Retina (tissue), 1 donor: ENCODE measurements at regions not wholly inside any gene's neighbourhood (a gene's known extent, or its start where the extent isn't known, plus 50 kb on each side); places are given as distances from the start of the nearest gene placed in this dataset.
A peak's percentile ranks its signal among the peaks of the same experiment; 100 is the strongest.

ENCODE experiments used
- DNase-seq: peaks from one replicate; pipeline ENCODE4 v3.0.0-alpha.2; 2016

DNA sequence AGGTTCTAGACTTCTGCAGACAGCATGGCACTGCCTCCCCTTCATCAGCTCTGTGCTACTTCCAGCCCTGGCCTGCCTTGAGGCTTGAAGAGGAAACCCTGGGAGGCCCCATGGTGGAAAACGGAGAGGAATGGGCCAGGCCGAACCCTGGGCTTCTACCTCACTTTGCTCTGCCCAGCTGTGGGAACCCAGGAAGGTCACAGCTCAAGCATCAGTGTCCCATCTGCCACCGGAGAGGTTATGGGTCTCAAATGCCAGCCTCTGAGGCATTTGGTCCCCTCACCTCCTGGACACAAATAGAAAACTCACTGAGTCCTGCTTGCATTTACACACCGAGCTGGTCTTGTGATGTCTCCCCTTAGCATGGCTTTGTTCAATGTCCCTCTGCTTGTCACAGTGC lies 80.1 kb upstream of the ALDH1B1 start:
- no peak for DNase-seq

DNA sequence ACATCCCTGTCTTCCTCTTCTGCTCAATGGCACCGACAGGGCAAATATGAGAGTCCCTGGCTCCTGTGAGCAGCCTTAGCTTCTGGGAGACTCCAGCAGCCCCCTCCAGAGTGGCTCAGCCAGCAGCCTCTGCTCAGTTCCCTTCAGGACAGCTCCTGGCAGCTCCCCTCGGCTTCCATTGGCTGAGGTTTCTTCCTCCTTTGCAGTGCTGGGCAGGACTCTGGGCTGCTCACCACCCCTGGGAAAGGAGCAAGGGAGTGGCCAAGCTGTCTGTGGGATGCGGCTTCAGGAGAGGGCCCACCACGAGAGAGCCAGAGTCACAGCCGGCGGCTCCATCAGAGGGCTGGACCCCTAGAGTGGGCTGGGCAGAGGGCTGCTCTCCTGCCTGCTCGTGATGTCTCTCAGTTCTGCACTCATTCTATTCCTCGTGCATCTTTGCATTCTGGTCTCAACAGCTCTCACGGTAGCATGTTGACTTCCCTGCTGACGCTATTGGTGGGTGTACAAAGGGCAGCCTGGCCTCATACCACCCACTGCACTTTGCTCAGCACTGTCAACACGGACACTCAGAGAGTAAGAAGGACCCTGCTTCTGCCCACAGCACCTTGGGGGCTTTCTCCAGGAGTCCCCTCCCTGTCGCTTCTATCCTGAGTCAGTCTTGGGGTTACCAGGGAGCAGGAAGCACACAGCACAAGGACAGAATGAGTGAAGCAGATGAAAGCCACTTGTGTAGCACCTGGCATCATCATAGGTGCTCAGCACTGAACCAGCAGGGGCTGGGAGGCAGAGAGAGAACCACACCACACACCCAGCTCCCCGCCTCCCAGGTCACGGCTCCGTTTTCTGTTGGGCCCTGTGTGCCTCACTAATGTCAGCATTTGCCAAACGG lies 80.9 kb upstream of the ALDH1B1 start:
- DNase-seq = peak; percentile 52

DNA sequence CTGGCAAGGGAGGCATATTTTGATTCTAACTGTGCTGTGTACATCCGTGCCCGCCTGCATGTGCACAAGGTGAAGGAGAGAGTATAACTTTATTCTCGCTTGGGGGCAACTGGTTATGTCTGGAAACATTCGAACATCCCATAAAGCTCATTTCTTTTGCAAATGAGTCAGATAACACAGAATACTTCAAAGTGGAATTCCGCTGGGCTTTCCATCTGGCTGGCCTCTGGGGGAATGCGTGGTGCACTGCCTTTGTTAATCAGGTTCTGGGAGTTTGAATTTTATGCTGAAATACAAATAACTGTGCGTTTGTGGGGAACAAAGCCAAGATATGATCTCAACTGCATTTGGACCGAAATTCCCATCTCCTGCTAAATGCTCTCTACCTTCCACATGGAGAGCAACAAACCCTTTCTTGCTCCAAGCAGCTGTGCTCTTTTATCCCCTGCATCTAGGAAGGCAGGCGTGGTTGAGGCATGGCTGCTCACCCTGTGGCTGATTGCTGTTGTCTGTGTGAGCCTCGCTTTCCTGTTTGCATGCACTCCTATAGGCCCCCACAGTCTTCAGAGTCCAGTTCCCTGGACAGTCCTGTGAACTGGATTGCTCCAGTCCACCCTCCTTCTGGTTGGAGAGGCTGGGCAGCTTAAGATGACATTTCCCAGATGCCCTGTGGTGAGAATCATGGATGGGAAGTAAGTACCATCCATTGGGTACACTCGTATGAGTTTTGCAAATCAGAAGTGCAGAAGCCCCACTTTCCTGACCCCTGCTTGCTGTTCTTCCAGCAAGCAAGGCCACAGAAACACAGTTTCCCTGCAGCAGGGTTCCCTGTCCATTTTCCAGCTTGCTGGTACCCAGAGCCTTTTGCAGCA lies 82.9 kb upstream of the ALDH1B1 start:
- no peak for DNase-seq

DNA sequence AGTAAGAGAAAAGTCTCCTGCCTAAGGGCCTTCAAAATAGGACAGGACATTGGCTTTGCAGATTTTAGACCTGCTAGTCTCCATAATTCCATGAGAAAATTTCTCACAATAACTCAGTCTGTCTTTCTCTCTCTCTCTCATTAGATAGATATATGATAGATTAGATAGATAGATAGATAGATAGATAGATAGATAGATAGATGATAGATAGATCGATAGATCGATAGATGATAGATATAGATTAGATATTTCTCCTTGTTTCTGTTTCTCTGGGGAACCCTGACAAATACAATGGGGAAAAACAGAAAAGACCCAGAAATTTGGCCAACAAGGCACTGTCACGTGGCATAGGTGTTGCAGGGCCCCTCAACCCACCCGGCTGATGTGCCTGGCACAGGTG lies 84.4 kb upstream of the ALDH1B1 start:
- DNase-seq = no peak

DNA sequence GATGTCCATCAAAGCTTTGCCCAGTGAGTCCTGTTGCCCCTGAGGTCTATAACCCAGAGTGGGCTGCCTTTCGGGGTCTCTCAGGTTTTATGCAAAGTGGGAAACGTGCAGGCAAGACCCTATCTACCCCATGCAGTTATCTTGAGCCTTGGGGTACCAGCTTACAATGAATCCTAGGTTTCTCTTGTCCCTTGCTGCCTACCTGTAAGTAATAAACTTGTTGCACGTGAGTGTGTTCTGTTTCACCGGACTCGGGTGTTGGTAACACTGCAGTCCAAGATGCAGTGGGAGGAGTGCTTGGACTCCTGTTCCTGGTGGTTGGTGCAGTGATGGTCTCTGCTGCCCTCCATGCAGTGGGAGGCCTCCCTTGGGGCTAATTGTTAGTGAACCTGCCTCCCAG lies 85.6 kb upstream of the ALDH1B1 start:
- DNase-seq = no peak

DNA sequence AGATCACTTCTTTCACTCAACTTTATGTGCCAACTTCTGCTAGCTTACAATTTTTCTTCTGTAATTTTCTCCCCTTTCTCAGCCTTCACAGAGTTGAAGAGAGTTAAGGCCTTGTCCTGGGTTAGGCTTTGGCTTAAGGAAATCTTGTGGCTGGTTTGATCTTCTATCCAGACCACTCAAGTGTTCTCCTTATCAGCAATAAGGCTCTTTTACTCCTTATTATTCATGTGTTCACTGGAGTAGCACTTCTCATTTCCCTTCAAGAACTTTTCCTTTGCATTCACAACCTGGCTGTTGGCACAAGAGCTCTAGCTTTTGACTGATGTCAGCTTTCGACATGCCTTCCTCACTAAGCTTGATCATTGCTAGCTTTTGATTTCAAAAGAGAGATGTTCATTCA lies 86.9 kb upstream of the ALDH1B1 start:
- no peak for DNase-seq

DNA sequence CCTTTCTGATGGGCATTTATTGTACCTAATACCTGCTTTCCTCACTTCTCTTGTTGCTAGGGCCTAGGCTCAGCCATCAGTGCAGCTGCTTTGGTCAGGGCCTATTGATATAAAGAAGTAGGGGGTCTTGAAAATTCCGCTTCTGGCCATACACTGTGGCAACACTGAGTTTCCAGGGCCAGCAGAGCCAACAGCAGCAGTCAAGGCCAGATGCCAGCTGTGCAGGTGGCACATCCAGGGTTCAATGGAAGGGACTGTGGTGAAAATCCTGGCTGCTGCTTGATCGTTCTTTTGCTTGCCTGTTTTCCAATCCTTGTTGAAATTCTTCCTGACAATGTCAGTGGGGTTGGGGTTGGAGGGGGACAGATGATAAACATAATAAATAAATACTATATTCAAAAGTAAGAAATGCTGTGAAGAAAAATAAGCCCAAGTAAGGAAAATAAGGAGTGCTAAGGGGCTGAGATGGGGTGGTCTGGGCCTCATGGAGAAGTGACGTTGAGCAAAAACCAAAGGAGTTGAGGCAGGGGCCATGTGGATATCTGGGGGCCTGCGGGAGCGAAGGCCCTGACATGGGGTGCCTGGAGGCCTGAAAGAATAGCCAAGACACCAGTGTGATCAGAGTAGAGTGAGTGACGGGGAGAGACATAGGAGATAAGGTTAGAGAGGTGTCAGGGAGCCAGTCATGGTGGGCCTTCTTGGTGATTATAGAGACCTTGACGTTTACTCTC lies 91.0 kb upstream of the ALDH1B1 start:
- DNase-seq = no peak

DNA sequence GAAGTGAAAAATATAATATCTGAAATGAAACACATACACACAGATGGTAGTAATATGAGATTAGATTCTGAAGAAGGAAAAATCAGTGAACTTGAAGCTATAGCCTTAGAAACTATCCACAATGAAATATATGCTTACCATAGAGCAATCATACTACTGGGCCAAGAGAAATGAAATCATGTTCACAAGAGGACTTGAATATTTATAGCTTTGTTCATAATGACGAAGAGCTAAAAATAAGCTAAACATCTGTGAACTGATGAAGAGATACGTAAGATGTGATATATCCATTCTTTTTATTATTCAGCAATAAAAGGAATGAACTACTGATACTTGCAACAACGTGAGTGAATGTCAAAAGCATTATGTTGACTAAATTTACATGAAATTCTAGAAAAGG lies 92.6 kb upstream of the ALDH1B1 start:
- DNase-seq = no peak

DNA sequence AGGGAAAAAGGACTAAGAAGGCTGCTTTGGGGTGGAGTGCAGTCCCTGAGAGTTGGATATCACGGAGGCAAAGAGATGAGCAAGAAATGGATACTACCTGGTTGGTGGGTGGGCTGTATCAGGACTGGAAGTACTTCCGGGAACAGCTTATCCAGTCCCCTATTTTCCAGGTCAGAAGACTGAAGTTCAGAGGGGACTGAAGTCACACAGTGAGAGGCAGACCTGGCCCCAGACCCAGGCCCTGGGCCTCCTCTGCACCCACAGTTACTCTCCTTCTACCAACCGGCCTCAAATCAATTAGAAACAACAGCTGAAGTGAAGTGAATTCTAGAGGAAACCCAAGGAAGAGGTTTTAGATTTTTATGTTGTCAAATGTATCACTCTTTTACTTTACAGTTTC lies 93.6 kb upstream of the ALDH1B1 start:
- no peak for DNase-seq

DNA sequence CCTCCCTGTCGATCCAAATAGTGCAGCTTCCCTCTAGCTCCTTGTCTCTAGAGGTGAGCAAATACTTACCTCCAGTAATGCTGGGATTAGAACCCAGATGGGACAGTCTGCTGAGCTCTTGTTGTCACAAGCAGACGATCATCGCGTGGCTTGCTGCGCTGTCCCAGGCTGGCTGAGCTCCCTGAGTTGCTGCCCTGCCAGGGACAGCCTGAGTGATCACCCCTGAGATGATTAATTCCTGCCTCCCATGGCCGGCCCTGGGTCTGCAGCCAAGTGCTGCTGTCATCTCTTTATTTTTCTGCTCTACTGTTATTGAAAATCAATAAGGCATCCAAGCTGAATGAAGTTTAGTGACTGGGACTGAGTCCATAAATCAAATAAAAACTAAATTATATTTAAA lies 94.0 kb upstream of the ALDH1B1 start:
- peak; percentile 64 for DNase-seq

DNA sequence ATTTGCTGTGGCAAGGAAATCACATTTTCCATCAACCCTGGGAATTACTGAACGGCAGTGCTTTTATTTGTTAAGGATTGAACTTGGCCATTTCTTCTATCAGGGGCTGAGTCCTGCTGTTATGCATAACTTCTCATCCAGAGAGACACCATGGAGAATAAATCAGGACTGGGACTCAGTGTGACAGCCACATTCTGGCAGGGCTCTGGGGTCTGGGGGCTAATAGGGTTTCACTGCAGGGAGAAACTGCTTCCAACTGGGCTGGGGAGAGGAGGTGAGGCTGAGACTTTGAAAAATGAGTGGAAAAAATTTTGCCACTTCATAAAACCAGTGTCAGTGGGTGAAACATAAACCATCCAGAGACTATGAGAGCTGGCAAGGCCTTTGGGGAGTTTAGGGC lies 95.7 kb upstream of the ALDH1B1 start:
- DNase-seq = no peak

DNA sequence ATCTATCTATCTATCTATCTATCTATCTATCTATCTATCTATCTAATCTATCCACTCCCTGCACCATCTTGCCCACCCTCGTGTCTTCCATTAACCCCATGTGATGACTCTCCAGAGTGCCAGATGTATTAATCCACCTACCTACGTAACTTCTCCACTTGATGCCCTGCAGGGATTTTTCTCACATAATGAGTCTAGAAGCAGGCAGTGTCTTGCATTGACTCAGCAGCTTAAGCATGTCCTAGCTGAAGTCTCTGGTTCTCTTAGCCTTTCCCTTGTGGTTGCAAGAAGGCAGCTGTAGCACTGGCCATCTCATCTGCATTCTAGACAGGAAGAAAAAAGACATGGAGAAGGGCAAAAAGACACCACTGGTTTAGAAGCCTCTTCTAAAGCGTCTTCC lies 96.7 kb upstream of the ALDH1B1 start:
- DNase-seq = no peak

DNA sequence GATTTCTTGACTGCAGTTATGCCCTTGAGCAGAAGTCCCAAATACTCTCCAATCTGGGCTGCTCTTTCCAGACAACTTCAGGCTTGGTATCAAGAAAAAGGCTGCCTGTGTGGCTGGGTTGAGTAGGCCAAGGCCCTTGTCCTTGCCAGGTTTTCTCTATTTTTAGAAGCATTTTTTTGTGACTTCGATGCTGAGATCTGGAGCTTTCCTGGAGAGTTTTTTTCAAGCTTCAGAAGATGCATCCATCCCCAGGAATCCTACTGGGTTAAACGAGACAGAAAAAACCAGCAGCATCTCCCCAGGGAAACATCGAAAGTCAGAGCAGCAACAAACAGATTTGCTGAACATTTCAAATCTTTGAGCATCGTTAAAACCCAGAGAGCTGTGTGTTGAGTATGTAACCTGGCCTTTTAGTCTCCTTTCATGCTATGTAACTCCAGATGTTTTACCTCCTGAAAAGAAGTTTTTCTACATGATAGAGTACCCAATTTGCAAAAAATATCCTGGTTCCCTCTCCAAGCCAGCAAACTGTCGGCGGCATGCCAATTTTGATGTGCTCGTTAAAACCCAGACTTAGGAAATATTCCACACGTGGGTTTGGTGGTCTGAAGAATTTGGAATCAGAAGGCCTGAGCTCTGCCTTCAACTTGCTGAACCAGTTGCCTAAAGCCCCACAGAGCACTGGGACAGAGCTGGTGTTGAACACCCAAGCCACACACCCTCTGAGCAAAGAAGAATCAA lies 98.1 kb upstream of the ALDH1B1 start:
- no peak for DNase-seq

DNA sequence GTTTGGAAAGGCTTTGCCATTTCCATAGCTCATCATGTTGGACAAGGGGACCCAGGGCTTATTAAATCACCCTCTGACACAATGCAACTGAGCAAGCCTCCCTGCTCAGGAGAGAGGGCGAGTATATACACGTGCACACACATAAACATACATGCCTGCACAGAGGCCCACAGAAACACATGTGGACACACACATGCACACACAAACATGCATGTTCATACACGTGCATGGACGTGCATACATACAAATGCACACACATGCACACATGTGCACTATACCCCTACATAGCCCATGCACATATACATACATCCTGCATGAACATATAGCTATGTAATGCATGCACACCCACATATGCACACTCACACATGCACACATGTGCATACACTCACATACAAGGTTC lies 99.5 kb upstream of the ALDH1B1 start:
- DNase-seq = no peak

DNA sequence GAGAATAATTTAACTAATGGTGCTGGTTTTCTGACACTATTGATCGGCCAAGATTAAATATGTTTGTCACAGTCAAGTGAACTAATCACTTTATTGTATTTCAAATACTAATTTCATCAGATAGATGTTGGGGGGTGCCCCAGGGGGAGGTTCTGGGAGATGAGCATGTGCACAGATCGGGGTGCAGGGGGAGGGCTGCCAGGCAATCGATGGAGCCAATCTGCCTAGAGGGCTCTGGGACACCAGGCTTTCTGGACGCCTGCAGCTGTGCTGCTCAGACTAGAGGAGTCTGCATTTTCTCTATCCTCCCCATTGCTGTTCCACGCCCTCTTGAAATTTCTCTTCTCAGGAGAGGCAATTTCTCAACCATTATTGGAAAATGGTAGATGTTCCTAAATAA lies 100.0 kb upstream of the ALDH1B1 start:
- peak; percentile 27 for DNase-seq

DNA sequence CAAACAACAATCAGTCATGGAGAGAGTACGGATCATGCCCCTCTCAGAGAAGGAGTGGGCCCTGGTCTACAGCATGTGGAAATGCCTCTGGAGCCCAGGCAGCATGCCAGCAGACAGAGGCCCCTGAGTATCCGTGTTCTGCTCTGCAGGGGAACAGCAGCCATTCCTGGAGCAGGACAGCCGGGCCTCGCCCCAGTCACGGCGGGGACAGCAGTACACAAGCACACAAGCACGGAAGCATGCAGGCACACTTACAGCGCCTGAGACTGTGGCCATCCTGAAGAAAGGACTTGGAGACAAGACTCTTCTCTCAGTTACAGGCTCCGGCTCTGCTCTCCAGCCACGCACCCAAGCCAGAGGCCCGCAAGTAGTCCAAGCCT lies 102.6 kb upstream of the ALDH1B1 start:
- no peak for DNase-seq

DNA sequence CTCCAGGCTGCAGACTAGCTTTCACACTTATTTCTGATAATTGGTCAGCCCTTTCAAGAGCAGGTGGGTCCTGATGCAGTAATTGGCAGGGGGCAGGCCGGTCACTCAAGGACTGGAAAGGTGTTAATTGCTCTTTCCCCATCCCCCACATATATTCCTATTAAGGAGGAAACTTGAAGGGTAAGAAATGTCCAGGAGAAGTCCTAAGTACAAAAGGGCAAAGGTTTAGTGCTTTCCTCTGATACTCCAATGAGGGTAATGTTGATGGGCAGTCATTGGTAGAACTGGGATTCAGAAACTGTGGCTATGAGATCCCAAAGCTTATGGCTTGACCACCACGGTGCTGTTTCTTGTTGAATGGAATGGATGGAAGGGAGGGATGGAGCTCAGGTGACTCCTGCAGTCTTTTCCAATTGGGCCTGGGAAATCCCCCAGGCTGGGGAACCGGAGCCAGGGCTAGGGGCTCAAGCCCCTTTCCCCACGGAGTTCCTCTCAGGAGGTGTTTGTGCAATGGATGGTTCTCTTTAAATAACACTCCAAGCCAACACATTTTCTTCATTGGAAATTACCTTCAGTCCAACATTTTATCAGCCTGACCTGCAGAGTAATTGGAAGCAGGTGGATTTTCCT lies 103.2 kb upstream of the ALDH1B1 start:
- DNase-seq = no peak

DNA sequence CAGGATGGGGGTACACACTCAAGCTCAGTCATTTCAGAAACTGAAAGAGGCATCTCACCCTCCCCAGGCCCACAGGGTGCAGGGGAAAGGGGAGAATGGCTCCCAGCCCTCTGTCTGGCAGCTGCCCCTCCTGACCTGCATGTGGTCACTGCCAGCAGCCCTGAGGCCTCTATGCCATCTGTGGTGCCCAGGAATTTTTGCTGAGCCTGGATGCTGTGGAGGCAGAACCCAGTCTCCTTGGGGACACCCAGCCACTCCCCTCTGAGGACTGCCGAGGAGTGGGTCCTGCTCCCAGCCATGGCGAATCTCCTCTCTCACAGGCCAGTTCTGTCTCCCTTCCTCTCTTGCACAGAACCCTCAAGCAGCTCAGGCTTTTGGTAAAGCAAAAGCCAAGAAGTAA lies 104.0 kb upstream of the ALDH1B1 start:
- no peak for DNase-seq

DNA sequence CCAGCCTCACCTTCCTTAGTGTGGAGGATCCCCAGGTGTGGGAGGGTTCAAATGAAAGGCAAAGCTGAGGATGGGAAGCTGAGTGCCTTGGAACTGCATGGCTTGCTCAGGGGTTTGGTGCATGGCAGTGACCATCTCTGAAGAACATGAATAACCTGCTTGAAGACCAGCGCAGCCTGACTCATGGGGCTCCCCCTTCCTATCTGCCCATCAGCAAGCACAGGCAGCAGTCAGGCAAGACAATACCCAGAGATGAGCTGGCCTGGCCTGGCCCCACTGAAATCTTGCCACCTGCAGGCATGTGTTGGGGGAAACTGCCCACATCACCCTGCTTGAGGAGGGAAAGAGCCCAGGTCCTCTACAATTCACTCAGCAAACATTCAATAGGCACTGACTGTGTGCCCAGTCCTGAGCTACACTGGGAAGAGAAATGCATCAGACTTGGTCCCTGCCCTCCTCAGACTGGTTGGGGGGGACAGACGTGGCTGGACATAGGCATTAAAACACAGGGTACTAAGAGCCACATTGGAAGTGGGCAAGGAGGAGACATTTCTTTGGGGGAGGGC lies 105.0 kb upstream of the ALDH1B1 start:
- DNase-seq = no peak

DNA sequence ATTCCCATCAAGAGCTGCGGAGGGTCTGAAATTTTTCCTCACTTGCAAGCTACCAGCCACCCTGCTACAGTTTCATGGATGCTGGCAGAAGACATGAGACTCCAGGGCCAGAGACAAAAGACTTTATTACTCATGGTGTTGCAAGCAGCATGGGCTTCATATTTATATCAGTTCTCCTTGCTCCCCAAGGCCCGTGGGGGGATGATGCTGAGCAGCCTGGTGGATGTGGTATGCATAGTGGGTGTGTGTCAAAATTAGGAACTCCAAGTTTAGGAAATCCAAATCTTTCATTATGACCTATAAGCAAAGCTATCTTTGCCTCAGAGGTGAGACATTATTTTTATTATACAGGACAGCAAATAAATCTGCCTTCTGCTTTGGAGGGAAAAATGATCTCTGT lies 105.7 kb upstream of the ALDH1B1 start:
- DNase-seq = no peak

DNA sequence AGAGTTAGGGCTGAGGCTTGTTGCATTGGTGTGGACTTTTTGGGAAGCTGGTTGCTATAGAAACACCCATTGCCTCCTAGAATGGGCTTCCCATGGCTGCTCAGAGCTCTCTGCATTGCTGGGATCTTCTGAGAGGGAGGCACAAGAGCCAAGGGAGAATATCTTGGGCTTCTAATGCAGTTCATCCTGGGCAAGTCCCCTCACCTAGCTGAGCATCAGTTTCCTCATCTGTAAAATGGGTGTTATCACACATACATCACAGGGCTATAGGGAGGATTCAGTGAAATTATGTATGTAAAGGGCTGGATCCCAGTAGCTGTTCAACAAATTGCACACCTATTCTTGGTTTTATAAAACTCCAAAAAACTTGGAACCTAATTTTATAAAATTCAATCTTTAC lies 106.1 kb upstream of the ALDH1B1 start:
- DNase-seq = no peak

DNA sequence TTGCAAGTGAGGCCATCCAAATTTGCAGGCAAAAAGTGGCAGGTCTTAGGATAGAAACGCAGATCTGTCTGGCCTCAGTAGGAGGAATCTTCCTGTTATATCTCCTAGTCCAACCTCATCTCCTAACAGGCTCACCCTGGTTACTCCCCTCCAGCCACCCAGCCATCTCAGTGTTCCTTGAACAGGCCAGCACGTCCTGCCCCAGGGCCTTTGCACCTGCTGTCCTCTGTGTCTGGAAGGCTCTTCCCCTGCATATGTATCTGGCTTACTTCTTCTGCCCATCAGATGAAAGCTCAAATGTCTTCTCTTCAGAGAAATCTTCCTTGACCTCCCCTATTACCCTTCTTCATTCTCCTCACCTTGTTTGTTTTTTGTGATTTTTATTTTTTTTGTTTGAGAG lies 107.3 kb upstream of the ALDH1B1 start:
- DNase-seq = no peak
